ENCODE measurements at regions not wholly inside any gene's neighbourhood (a gene's known extent, or its start where the extent isn't known, plus 50 kb on each side); places are given as distances from the start of the nearest gene placed in this dataset.

GRCh38 chr21:41576013-41576615 is 68.2 kb upstream of the TMPRSS2 start:
- intact Hi-C loops (cut with micrococcal nuclease) = no loop called here
- H4K20me1 ChIP-seq (ENCODE audit: control insufficient read depth, insufficient read depth, low read length, poor library complexity, severe bottlenecking) = no peaks in the 10 kb centered on the region
- H3K27ac ChIP-seq (ENCODE audit: low read length in 2 of 2) = no peak overlapping the region
- no peak overlapping the region for H3K4me2 ChIP-seq (replicated peaks; ENCODE audit: low read depth, low read length, poor library complexity, severe bottlenecking)
- 80% methylated on average over 1 of the region's 4 CpGs for WGBS (ENCODE audit: insufficient coverage)
- H2AFZ ChIP-seq (ENCODE audit: insufficient read depth, low read depth, low read length, poor library complexity, severe bottlenecking) = no peak overlapping the region
- TF ChIP-seq CTCF (IDR thresholded peaks at IDR 0.05) (no peak), EZH2 (IDR thresholded peaks at IDR 0.05; ENCODE audit: borderline replicate concordance, insufficient read depth, low read depth, low read length, poor library complexity, severe bottlenecking) (no peak)
- peaks cover 21% of the 10 kb centered on the region for H3K9me3 Mint-ChIP-seq (ENCODE audit: insufficient read depth)
- no peaks in the 10 kb centered on the region for H3K4me1 ChIP-seq (ENCODE audit: control insufficient read depth in 2 of 2, insufficient read depth in 2 of 2, low read length in 2 of 2)
- peaks cover 0 to 24% (median 21%) of the 10 kb centered on the region in 3 donors for H3K9me3 ChIP-seq (ENCODE audit: control extremely low read depth in 1 of 3, control insufficient read depth in 2 of 3, insufficient read depth in 1 of 3, low read length in 2 of 3)
- no peak for ATAC-seq (ENCODE audit: low read depth)
- H3K27me3 ChIP-seq (replicated peaks in 1 of 4; ENCODE audit: control extremely low read depth in 1 of 4, control insufficient read depth in 3 of 4, insufficient read depth in 4 of 4, low read length in 3 of 4) = peaks cover 0 to 6% (median 1%) of the 10 kb centered on the region in 4 experiments
- H3K4me1 Mint-ChIP-seq = no peaks in the 10 kb centered on the region
- POLR2A ChIA-PET = no interaction called here
- CTCF ChIA-PET = interaction anchor here (0.6 kb wide), 1 partner anchor 10 kb away, joined by 3 read pairs; no protein-coding TSS in a partner anchor
- H3K4me3 Mint-ChIP-seq = no peak overlapping the region
- H3K79me2 ChIP-seq (ENCODE audit: control insufficient read depth, insufficient read depth, low read length) = no peaks in the 10 kb centered on the region
- H3K4me3 ChIP-seq (ENCODE audit: control extremely low read depth in 1 of 5, extremely low read depth in 1 of 5, insufficient read depth in 1 of 5, low read depth in 2 of 5, low read length in 4 of 5) = no peak overlapping the region
- no peak overlapping the region for H3K9ac ChIP-seq (ENCODE audit: low read length)
- H3K27me3 Mint-ChIP-seq = peaks cover 20% of the 10 kb centered on the region
- no peaks in the 10 kb centered on the region for H3K36me3 ChIP-seq (replicated peaks in 1 of 2; ENCODE audit: control extremely low read depth in 1 of 2, control insufficient read depth in 1 of 2, extremely low read depth in 1 of 2, insufficient read depth in 2 of 2, low read length in 1 of 2)
- no peak for DNase-seq
- no peak overlapping the region for H3K27ac Mint-ChIP-seq

GRCh38 chr21:41573902-41574690 is 66.1 kb upstream of the TMPRSS2 start:
- H3K9me3 Mint-ChIP-seq (ENCODE audit: insufficient read depth) = peaks cover 17% of the 10 kb centered on the region
- no peak overlapping the region for H3K9ac ChIP-seq (ENCODE audit: low read length)
- 100% methylated on average over 1 of the region's 5 CpGs for WGBS (ENCODE audit: insufficient coverage)

More at GRCh38 chr21:41573902-41574690, 66.1 kb upstream of the TMPRSS2 start:
- Mint-ChIP-seq H3K27me3 (peaks cover 17% of the 10 kb centered on the region), H3K4me3 (no peak overlapping the region), H3K4me1 (no peaks in the 10 kb centered on the region), H3K27ac (no peak overlapping the region)
- Histone ChIP-seq H4K20me1 (ENCODE audit: control insufficient read depth, insufficient read depth, low read length, poor library complexity, severe bottlenecking) (no peaks in the 10 kb centered on the region), H3K27ac (ENCODE audit: low read length in 2 of 2) (no peak overlapping the region), H3K4me1 (ENCODE audit: control insufficient read depth in 2 of 2, insufficient read depth in 2 of 2, low read length in 2 of 2) (no peaks in the 10 kb centered on the region), H2AFZ (ENCODE audit: insufficient read depth, low read depth, low read length, poor library complexity, severe bottlenecking) (no peak overlapping the region), H3K4me3 (ENCODE audit: control extremely low read depth in 1 of 5, extremely low read depth in 1 of 5, insufficient read depth in 1 of 5, low read depth in 2 of 5, low read length in 4 of 5) (no peak overlapping the region), H3K79me2 (ENCODE audit: control insufficient read depth, insufficient read depth, low read length) (no peaks in the 10 kb centered on the region), H3K36me3 (replicated peaks in 1 of 2; ENCODE audit: control extremely low read depth in 1 of 2, control insufficient read depth in 1 of 2, extremely low read depth in 1 of 2, insufficient read depth in 2 of 2, low read length in 1 of 2) (no peaks in the 10 kb centered on the region), H3K27me3 (replicated peaks in 1 of 4; ENCODE audit: control extremely low read depth in 1 of 4, control insufficient read depth in 3 of 4, insufficient read depth in 4 of 4, low read length in 3 of 4) (peaks cover 0 to 3% (median 0%) of the 10 kb centered on the region in 4 experiments), H3K9me3 (ENCODE audit: control extremely low read depth in 1 of 3, control insufficient read depth in 2 of 3, insufficient read depth in 1 of 3, low read length in 2 of 3) (peaks cover 0 to 24% (median 21%) of the 10 kb centered on the region in 3 donors), H3K4me2 (replicated peaks; ENCODE audit: low read depth, low read length, poor library complexity, severe bottlenecking) (no peak overlapping the region)
- CTCF ChIA-PET = no interaction called here
- TF ChIP-seq EZH2 (IDR thresholded peaks at IDR 0.05; ENCODE audit: borderline replicate concordance, insufficient read depth, low read depth, low read length, poor library complexity, severe bottlenecking) = no peak
- POLR2A ChIA-PET = no interaction called here
- DNase-seq = no peak
- ATAC-seq (ENCODE audit: low read depth) = no peak
- intact Hi-C loops (cut with micrococcal nuclease) = no loop called here
